Peyer's patch (tissue), 4 donors: ENCODE measurements at regions not wholly inside any gene's neighbourhood (a gene's known extent, or its start where the extent isn't known, plus 50 kb on each side); places are given as distances from the start of the nearest gene placed in this dataset.

Experiments
- CTCF ChIP-seq, 6 experiments: fragments of 450-650 bp in 4 of 6; fragments of 200-600 bp in 2 of 6; sonication (generic) in 1 of 6; IDR thresholded peaks; one replicate each; pipeline ENCODE4 v1.5.1; 2017 to 2019; ENCODE audit warnings: antibody characterized with exemption in 6 of 6, mild to moderate bottlenecking in 3 of 6, moderate library complexity in 1 of 6
- POLR2A ChIP-seq, 2 donors: fragments of 450-650 bp; IDR thresholded peaks; one replicate each; pipeline ENCODE4 v1.5.1; 2017; ENCODE audit warnings: antibody characterized with exemption in 2 of 2, mild to moderate bottlenecking in 2 of 2, moderate library complexity in 2 of 2

DNA sequence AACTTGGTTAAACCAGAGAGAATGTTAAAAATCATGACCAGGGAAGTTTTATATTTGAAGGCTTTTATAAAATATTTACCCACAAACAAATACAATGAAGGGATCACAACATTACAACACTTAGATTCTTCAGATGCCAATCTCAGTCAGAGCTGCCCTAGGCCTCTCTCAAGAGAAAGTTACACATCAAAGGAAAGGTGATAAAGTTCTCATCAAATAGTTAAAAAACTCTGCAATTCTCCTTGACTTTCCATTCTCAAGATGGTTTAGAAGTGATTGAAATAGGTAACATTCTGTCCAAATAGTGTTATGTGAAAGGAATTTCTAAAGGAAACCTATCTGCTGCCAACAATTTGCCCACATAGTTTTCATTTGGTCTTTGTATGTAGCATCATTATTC is 1115.2 kb upstream of the MIR17HG start:
- TF ChIP-seq CTCF (IDR thresholded peaks at IDR 0.05) (no peak), POLR2A (IDR thresholded peaks at IDR 0.05) (no peak)
